GM12874 (cell line): ENCODE measurements at regions not wholly inside any gene's neighbourhood (a gene's known extent, or its start where the extent isn't known, plus 50 kb on each side); places are given as distances from the start of the nearest gene placed in this dataset.

Experiments
- TF ChIP-seq, protein P1 (sequence below): IDR thresholded peaks from 2 replicates; pipeline ENCODE4 v1.5.1; 2011; ENCODE audit warnings: low read depth, mild to moderate bottlenecking, control low read depth, low read length, moderate library complexity; ENCODE audit not compliant: insufficient read depth

DNA sequence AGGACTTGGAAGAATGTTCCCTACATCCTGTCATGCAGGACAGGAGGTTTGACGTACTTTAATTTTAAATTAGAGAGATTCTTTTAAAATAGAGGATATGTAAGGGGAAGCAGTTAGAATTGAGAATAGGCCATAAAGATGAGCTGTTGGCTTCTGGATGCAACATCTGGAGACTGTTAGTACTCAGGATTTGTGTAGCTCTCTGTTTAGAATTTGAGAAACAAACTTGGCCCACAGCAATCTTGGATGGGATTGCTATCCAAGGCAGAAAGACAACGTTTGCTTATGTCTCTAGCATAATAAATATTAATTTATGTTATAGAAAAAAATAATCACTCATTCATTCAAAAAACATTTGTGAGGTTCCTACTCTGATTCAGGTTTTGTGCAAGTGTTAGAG lies 398.4 kb upstream of the NOVA1 start:
- TF ChIP-seq, protein P1, sequence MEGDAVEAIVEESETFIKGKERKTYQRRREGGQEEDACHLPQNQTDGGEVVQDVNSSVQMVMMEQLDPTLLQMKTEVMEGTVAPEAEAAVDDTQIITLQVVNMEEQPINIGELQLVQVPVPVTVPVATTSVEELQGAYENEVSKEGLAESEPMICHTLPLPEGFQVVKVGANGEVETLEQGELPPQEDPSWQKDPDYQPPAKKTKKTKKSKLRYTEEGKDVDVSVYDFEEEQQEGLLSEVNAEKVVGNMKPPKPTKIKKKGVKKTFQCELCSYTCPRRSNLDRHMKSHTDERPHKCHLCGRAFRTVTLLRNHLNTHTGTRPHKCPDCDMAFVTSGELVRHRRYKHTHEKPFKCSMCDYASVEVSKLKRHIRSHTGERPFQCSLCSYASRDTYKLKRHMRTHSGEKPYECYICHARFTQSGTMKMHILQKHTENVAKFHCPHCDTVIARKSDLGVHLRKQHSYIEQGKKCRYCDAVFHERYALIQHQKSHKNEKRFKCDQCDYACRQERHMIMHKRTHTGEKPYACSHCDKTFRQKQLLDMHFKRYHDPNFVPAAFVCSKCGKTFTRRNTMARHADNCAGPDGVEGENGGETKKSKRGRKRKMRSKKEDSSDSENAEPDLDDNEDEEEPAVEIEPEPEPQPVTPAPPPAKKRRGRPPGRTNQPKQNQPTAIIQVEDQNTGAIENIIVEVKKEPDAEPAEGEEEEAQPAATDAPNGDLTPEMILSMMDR = no peak

DNA sequence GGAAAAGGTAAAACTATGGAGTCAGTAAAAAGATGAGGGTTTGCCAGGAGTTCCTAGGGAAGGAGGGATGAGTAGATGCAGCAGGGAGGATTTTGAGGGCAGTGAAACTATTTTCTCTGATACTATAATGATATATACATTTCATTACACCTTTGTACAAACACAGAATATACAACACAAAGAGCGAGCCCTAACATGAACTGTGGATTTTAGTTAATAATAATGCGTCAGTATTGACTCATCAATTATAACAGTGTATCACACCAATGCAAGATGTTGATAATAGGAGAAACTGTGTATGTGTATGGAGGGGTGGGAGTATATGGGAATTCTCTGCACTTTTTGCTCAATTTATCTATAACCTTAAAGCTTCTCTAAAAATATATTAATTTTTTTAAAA lies 404.3 kb upstream of the NOVA1 start:
- TF ChIP-seq, protein P1 = no peak

DNA sequence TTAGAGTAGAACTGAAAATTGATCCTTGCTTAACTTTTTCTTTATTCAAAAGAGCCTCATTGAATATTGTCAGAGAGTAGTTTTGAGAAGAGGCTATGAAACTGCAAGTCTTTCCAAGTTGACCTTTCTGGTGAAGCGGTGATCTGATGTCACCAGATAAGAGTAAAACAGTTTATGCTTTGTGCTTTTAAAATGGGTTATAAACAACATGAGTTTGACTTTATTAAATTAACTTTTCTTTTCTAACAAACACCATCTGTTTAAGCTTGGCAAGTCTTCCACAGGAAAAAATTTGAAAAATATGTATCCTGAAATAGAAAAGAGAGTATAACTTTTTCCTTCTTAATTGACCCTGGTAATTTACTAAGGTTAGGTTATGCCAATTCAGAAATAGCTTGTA lies 408.7 kb upstream of the NOVA1 start:
- TF ChIP-seq, protein P1 = no peak

DNA sequence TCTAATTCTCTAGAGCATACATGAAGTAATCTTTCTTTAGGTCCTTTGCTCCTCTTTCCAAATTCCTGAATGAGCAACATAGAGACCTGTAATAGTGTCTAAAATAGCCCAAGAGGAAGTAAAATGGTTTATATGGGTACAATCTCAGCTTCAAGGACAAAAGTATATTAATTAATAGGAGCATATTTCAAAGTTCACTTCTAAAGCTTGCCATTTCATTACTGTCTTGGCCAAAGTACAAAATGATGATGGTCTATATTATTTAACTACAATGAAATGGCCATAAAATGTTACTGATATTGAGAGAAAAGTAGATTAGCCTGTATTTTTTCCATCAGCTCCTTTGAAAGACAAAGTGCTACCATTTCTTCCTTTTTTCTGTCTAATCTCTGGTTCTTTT lies 410.4 kb upstream of the NOVA1 start:
- TF ChIP-seq, protein P1 = no peak

DNA sequence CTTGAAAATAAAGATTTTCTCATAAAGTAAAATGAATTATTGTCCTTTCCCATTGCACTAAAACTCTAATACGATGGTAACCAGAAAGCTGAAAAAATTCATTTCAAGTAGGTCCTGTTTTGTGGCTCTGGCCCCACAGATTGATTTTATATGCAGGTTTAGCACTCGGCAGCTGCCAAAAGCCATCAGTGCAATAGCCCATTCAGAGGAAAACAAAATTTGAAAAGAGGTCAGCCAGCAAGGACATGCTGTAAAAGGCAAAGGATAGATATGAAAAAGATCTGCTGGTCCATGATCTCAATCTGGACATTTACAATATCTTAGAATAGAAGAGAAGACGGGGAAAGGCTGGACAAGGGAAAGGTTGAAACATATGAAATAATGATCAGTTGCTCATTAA lies 414.8 kb upstream of the NOVA1 start:
- TF ChIP-seq, protein P1 = no peak

DNA sequence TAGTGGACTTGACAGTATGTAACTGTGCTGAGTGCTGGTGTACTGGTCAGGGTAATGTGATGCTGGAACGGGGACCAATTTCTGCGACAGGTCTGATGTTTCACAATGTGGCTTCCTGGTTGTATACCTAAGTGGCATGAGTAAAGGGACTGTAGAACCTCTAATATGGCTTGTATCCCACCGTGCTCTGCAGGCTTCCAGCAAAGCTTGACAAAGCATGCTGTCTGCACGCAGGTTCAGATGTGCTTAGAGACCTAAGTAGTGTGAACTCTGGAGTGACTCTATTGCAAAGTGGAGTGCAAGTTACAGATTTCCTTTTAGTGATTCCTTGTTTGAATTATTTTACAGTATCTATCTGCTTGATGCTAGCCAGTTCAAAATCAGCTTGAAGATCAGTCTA lies 415.8 kb upstream of the NOVA1 start:
- TF ChIP-seq, protein P1 = no peak

DNA sequence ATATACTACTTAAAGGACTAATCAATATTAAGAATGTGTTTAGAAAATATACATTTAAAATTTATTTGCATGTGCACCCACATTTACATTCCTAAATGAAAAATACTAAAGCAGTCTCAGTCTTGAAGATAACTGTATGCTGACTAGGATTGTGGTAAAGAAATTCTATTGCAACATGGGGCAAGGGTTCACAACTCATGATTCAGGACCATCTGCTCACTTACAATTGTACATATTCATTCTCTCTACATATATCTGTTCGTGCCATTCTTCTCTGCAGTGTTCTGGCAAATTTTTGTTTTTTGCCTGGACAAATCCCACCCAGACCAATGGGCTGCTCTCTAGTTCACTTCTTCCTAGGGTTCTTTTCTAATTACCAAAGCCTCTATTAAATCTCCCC lies 417.2 kb upstream of the NOVA1 start:
- TF ChIP-seq, protein P1 = no peak

DNA sequence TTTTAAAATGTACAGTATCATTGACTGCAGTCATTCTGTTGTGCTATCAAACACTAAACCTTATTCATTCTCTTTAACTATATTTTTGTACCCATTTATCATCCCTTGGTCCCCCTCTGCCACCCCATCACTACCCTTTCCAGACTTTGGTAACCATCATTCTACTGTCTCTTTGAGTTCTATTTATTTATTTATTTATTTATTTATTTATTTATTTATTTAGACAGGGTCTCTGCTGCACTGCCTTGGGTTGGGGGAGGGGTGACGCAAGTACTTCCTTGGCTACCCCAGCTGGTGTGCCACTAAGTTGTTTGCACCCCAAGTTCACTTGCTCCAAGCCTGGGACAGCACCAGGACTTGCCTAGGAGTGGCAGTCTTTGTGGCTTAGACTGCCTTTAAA lies 427.8 kb upstream of the NOVA1 start:
- TF ChIP-seq, protein P1 = no peak
